ENCODE measurements at regions not wholly inside any gene's neighbourhood (a gene's known extent, or its start where the extent isn't known, plus 50 kb on each side); places are given as distances from the start of the nearest gene placed in this dataset.
"Not testable (repeated sequence)": the region's sequence is repeated elsewhere in the genome, so short reads cannot be mapped to it uniquely, and the experiment has no call there.

- Histone ChIP-seq H3K4me3 (ENCODE audit: low read length) (no peak overlapping the region), H3K36me3 (ENCODE audit: control insufficient read depth, insufficient read depth, low read length) (no peaks in the 10 kb centered on the region), H3K9me3 (ENCODE audit: control insufficient read depth, low read length) (no peaks in the 10 kb centered on the region), H3K9ac (ENCODE audit: low read length) (no peak overlapping the region), H3K4me1 (ENCODE audit: control insufficient read depth, insufficient read depth, low read length) (no peaks in the 10 kb centered on the region), H3K27me3 (ENCODE audit: control insufficient read depth, insufficient read depth, low read length) (no peaks in the 10 kb centered on the region)
Measured at GRCh38 chr6:81023007-81023582, 729.4 kb downstream of the TENT5A start.

DNA sequence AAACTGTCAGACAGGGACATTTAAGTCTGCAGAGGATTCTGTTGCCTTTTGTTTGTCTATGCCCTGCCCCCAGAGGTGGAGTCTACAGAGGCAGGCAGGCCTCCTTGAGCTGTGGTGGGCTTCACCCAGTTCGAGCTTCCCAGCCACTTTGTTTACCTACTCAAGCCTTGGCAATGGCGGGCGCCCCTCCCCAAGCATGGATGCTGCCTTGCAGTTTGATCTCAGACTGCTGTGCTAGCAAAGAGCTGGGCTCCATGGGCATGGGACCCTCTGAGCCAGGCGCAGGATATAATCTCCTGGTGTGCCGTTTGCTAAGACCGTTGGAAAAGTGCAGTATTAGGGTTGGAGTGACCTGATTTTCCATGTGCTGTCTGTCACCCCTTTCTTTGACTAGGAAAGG lies 734.9 kb downstream of the TENT5A start:
- not testable (repeated sequence) for H3K4me1 ChIP-seq (ENCODE audit: control insufficient read depth, insufficient read depth, low read length); H3K9me3 ChIP-seq (ENCODE audit: control insufficient read depth, low read length); H3K27me3 ChIP-seq (ENCODE audit: control insufficient read depth, insufficient read depth, low read length); H3K36me3 ChIP-seq (ENCODE audit: control insufficient read depth, insufficient read depth, low read length); H3K9ac ChIP-seq (ENCODE audit: low read length); H3K4me3 ChIP-seq (ENCODE audit: low read length)

DNA sequence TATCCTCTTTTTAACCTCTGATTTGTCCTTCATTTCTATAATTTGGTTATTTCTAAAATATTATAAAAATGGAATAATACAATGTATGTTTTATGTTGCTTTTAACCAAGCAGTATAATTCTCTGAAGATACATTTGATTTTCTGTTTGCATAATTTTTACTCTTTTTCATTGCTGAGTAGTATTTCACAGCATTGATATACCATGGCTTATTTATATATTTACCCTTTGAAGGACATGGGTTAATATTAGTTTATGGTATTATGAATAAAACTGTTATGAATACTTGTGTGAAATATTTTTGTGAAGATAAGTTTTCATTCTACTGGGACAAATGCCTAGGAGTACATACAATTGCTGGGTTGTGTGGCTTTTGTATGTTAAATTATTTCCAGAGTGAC lies 748.6 kb downstream of the TENT5A start:
- Histone ChIP-seq H3K36me3 (ENCODE audit: control insufficient read depth, insufficient read depth, low read length) (no peaks in the 10 kb centered on the region), H3K9me3 (ENCODE audit: control insufficient read depth, low read length) (no peaks in the 10 kb centered on the region), H3K9ac (ENCODE audit: low read length) (no peak overlapping the region), H3K4me3 (ENCODE audit: low read length) (no peak overlapping the region), H3K27me3 (ENCODE audit: control insufficient read depth, insufficient read depth, low read length) (no peaks in the 10 kb centered on the region), H3K4me1 (ENCODE audit: control insufficient read depth, insufficient read depth, low read length) (no peaks in the 10 kb centered on the region)

DNA sequence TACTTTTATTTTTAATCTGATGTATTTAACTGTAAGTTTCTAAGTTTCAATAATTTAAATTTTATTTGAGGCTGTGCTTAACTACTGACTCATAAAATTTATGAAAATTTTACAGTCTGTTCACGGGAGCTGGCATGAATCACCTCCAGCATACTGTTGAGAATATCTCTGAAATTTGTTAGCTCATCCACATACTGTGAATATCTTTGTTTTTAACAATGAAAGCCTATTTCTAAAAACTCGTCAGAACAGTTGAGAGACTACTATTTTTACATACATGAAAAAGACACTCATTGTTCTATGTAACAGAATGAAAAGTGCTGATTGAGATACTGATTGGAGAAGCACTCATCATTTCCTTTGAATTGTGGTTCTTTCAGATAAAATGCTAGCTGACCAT lies 749.3 kb downstream of the TENT5A start:
- Histone ChIP-seq H3K36me3 (ENCODE audit: control insufficient read depth, insufficient read depth, low read length) (no peaks in the 10 kb centered on the region), H3K4me3 (ENCODE audit: low read length) (no peak overlapping the region), H3K4me1 (ENCODE audit: control insufficient read depth, insufficient read depth, low read length) (no peaks in the 10 kb centered on the region), H3K27me3 (ENCODE audit: control insufficient read depth, insufficient read depth, low read length) (no peaks in the 10 kb centered on the region), H3K9me3 (ENCODE audit: control insufficient read depth, low read length) (no peaks in the 10 kb centered on the region), H3K9ac (ENCODE audit: low read length) (no peak overlapping the region)

DNA sequence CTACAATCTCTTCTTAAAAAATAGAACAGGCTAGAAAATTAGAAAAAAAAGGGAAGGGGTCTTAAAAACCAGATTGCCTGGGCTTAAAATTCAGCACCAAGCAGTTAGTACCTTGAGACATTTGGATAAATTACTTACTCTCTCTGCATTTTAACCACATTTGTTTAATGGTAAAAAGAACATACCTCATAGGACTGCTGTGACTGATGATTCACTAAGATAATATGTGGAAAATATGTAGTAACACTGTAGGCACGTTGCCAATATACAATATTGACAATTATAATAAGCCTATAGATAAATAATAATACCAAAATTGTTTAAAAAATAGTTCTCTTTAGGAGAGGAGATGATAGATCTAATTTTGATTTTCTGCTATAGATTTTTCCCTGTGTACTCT lies 750.4 kb downstream of the TENT5A start:
- H3K4me1 ChIP-seq (ENCODE audit: control insufficient read depth, insufficient read depth, low read length): no peaks in the 10 kb centered on the region
- no peaks in the 10 kb centered on the region for H3K9me3 ChIP-seq (ENCODE audit: control insufficient read depth, low read length)
- no peak overlapping the region for H3K9ac ChIP-seq (ENCODE audit: low read length)
- no peaks in the 10 kb centered on the region for H3K27me3 ChIP-seq (ENCODE audit: control insufficient read depth, insufficient read depth, low read length)
- H3K36me3 ChIP-seq (ENCODE audit: control insufficient read depth, insufficient read depth, low read length): no peaks in the 10 kb centered on the region
- no peak overlapping the region for H3K4me3 ChIP-seq (ENCODE audit: low read length)

- Histone ChIP-seq H3K4me3 (ENCODE audit: low read length) (no peak overlapping the region), H3K36me3 (ENCODE audit: control insufficient read depth, insufficient read depth, low read length) (no peaks in the 10 kb centered on the region), H3K9ac (ENCODE audit: low read length) (no peak overlapping the region), H3K27me3 (ENCODE audit: control insufficient read depth, insufficient read depth, low read length) (no peaks in the 10 kb centered on the region), H3K4me1 (ENCODE audit: control insufficient read depth, insufficient read depth, low read length) (no peaks in the 10 kb centered on the region), H3K9me3 (ENCODE audit: control insufficient read depth, low read length) (no peaks in the 10 kb centered on the region)
Measured at GRCh38 chr6:80991316-80991715, 761.2 kb downstream of the TENT5A start.

DNA sequence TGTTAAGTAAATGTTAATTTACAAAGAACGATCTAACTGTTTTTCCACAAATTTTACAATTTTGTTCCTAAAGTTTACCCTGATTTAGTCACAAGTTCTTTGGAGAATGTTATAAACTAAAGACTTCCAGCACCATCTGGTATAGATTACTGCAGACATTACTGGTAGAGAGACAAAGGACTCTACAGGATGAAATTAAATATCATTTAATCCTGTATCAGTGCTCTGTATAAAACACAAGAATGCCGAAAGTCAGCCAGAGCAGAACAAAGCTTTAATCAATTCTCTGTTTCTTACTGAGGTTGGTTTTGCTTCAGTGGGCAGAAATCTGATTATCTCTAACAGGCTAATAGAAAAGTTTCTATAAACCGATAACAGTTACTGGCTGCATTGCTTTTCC lies 763.6 kb downstream of the TENT5A start:
- Histone ChIP-seq H3K27me3 (ENCODE audit: control insufficient read depth, insufficient read depth, low read length) (no peaks in the 10 kb centered on the region), H3K4me3 (ENCODE audit: low read length) (no peak overlapping the region), H3K9ac (ENCODE audit: low read length) (no peak overlapping the region), H3K4me1 (ENCODE audit: control insufficient read depth, insufficient read depth, low read length) (no peaks in the 10 kb centered on the region), H3K9me3 (ENCODE audit: control insufficient read depth, low read length) (no peaks in the 10 kb centered on the region), H3K36me3 (ENCODE audit: control insufficient read depth, insufficient read depth, low read length) (no peaks in the 10 kb centered on the region)

GRCh38 chr6:80988286-80988685 lies 764.2 kb downstream of the TENT5A start:
- no peak overlapping the region for H3K9ac ChIP-seq (ENCODE audit: low read length)
- no peak overlapping the region for H3K4me3 ChIP-seq (ENCODE audit: low read length)
- no peaks in the 10 kb centered on the region for H3K36me3 ChIP-seq (ENCODE audit: control insufficient read depth, insufficient read depth, low read length)
- no peaks in the 10 kb centered on the region for H3K27me3 ChIP-seq (ENCODE audit: control insufficient read depth, insufficient read depth, low read length)
- H3K4me1 ChIP-seq (ENCODE audit: control insufficient read depth, insufficient read depth, low read length): no peaks in the 10 kb centered on the region
- H3K9me3 ChIP-seq (ENCODE audit: control insufficient read depth, low read length): no peaks in the 10 kb centered on the region

- H3K9ac ChIP-seq (ENCODE audit: low read length); H3K27me3 ChIP-seq (ENCODE audit: control insufficient read depth, insufficient read depth, low read length); H3K4me3 ChIP-seq (ENCODE audit: low read length); H3K4me1 ChIP-seq (ENCODE audit: control insufficient read depth, insufficient read depth, low read length); H3K36me3 ChIP-seq (ENCODE audit: control insufficient read depth, insufficient read depth, low read length); H3K9me3 ChIP-seq (ENCODE audit: control insufficient read depth, low read length): not testable (repeated sequence)
Measured at GRCh38 chr6:80981226-80981625, 771.3 kb downstream of the TENT5A start.

- Histone ChIP-seq H3K27me3 (ENCODE audit: control insufficient read depth, insufficient read depth, low read length) (no peaks in the 10 kb centered on the region), H3K4me3 (ENCODE audit: low read length) (no peak overlapping the region), H3K9ac (ENCODE audit: low read length) (no peak overlapping the region), H3K4me1 (ENCODE audit: control insufficient read depth, insufficient read depth, low read length) (no peaks in the 10 kb centered on the region), H3K9me3 (ENCODE audit: control insufficient read depth, low read length) (no peaks in the 10 kb centered on the region), H3K36me3 (ENCODE audit: control insufficient read depth, insufficient read depth, low read length) (no peaks in the 10 kb centered on the region)
Measured at GRCh38 chr6:80976336-80976735, 776.1 kb downstream of the TENT5A start.

DNA sequence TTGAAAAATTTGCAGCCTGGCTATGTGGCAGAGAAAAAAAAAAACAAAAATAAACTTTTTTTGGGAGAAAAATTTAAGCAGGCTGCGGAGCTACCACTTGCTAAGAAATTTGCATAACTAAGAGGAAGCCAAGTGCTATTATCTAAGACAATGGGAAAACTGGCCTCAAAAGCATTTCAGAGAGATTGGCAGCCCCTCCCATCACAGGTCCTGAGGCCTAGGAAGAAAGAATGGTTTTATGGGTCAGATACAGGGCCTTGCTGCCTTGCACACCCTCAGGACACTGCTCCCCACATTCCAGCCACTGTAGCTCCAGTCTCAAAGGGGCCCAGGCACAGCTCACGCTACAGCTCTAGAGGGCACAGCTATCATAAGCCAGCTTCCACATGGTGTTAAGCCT lies 777.9 kb downstream of the TENT5A start:
- Histone ChIP-seq H3K4me1 (ENCODE audit: control insufficient read depth, insufficient read depth, low read length) (no peaks in the 10 kb centered on the region), H3K4me3 (ENCODE audit: low read length) (no peak overlapping the region)

GRCh38 chr6:80969439-80969838 lies 783.0 kb downstream of the TENT5A start:
- Histone ChIP-seq H3K4me1 (ENCODE audit: control insufficient read depth, insufficient read depth, low read length) (no peaks in the 10 kb centered on the region), H3K9ac (ENCODE audit: low read length) (no peak overlapping the region), H3K4me3 (ENCODE audit: low read length) (no peak overlapping the region), H3K27me3 (ENCODE audit: control insufficient read depth, insufficient read depth, low read length) (no peaks in the 10 kb centered on the region), H3K9me3 (ENCODE audit: control insufficient read depth, low read length) (no peaks in the 10 kb centered on the region), H3K36me3 (ENCODE audit: control insufficient read depth, insufficient read depth, low read length) (no peaks in the 10 kb centered on the region)

More for the DNA sequence above, 777.9 kb downstream of the TENT5A start:
- Histone ChIP-seq H3K36me3 (ENCODE audit: control insufficient read depth, insufficient read depth, low read length) (no peaks in the 10 kb centered on the region), H3K27me3 (ENCODE audit: control insufficient read depth, insufficient read depth, low read length) (no peaks in the 10 kb centered on the region), H3K9me3 (ENCODE audit: control insufficient read depth, low read length) (no peaks in the 10 kb centered on the region), H3K9ac (ENCODE audit: low read length) (no peak overlapping the region)

DNA sequence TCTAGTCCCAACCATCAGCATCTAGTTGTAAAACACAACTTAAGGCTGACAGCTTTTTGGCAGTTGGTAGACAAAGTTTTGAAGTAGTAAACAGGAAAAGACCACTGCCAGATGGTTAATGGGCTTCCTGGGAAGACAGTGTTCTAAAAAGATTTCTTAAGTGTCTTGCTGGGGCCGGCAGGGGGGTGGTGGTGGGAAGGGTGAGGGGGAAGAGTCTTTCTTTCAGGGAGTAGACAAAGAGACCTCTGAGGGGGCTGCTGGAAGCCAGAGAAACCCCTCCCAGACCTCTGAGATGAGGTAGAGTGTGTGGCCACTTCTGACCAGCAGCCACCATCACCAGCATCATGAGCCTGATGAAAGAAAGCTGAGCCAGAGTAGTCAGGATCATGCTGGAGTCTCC lies 784.9 kb downstream of the TENT5A start:
- H3K27me3 ChIP-seq (ENCODE audit: control insufficient read depth, insufficient read depth, low read length): no peaks in the 10 kb centered on the region
- H3K4me1 ChIP-seq (ENCODE audit: control insufficient read depth, insufficient read depth, low read length): no peaks in the 10 kb centered on the region
- H3K9ac ChIP-seq (ENCODE audit: low read length): no peak overlapping the region
- H3K9me3 ChIP-seq (ENCODE audit: control insufficient read depth, low read length): no peaks in the 10 kb centered on the region
- H3K36me3 ChIP-seq (ENCODE audit: control insufficient read depth, insufficient read depth, low read length): no peaks in the 10 kb centered on the region
- H3K4me3 ChIP-seq (ENCODE audit: low read length): no peak overlapping the region

Data from mucosa of stomach (tissue), 1 donor.